ENCODE measurements at regions not wholly inside any gene's neighbourhood (a gene's known extent, or its start where the extent isn't known, plus 50 kb on each side); places are given as distances from the start of the nearest gene placed in this dataset.
"Not testable (repeated sequence)": the region's sequence is repeated elsewhere in the genome, so short reads cannot be mapped to it uniquely, and the experiment has no call there.

DNA sequence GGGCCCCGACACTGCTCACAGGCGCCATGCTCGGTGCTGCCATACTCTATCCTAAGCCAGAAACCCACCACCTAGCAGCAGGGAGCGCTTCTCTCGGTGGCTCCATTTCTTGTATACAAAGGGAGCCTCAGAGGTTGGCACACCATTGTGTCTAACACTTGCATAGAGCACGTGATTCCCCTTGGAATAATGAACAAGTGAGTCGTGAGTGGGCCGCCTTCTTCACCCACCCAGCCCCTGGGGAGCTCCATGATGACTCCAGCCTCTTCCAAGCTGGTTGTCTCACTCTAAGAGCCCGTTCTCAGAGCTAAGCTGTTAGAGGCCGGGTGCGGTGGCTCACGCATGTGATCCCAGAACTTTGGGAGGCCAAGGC is 82.3 kb upstream of the ZNF469 start:
- no peak for DNase-seq (ENCODE audit: low spot score)

- no peak for DNase-seq (ENCODE audit: low spot score)
Measured at GRCh38 chr16:88301431-88301830, 81.3 kb upstream of the ZNF469 start.

DNA sequence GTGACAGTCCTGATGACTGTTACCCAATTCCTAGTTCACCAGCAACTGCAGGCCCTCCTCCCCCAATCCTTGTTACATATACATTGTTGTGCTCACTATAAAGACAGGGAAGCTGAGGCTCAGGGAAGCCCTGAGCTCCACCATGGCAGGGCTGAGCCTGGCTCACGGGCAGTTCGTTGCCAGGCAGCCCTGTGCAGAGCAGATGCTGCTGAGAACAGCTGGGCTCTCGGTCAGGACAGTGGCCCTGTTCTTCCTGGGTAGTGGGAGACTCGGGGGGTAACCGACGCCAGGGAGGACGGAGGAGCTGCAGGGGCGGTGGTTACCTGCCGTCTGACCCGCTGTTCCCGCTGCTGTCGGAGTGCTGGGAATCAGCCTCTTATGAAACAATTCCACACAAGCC is 80.9 kb upstream of the ZNF469 start:
- no peak for DNase-seq (ENCODE audit: low spot score)

GRCh38 chr16:88302666-88303065 is 80.1 kb upstream of the ZNF469 start:
- DNase-seq (ENCODE audit: low spot score) = no peak

DNA sequence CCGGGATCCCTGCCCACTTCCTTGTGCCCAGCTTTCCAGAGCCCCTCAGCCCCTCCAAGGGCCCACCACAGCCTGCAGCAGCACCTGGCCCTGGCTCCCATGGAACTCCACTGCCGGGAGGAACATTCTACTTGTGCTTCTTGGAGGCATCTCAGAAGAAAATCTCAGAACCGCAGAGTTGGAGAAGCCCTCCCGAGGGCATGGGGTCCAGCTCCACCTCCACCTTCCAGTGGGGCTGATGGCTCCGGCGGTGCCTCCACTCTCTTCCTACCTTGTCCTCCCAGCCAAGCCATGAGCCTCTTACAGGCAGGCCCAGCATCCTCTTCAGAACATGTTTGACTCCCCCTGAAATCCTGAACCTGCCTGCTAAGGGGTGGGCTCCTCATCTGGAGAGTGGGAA is 79.4 kb upstream of the ZNF469 start:
- no peak for DNase-seq (ENCODE audit: low spot score)

- DNase-seq (ENCODE audit: low spot score) = peak; percentile 91
Measured at GRCh38 chr16:88303890-88304819, 78.6 kb upstream of the ZNF469 start.

- no peak for DNase-seq (ENCODE audit: low spot score)
Measured at GRCh38 chr16:88305176-88305575, 77.6 kb upstream of the ZNF469 start.

DNA sequence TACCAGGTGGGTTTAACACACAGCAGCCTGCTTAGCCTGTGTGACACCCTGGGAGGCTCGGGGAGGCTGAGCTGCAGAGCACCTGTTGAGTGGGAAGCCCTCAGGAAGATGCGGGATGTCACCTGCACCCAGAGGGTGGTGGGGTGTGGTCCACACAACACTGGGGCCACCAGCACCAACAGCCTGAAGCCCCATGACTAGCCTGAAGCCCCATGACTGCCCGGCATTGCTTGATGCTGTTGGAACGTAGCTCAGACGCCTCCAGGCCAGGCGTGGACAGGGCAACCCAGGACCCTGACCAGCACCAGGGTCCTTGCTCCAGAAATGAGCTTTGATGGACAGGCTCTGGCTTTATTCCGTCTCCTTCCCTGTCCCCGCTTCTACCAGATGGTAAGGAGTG is 76.3 kb upstream of the ZNF469 start:
- DNase-seq (ENCODE audit: low spot score) = no peak

DNA sequence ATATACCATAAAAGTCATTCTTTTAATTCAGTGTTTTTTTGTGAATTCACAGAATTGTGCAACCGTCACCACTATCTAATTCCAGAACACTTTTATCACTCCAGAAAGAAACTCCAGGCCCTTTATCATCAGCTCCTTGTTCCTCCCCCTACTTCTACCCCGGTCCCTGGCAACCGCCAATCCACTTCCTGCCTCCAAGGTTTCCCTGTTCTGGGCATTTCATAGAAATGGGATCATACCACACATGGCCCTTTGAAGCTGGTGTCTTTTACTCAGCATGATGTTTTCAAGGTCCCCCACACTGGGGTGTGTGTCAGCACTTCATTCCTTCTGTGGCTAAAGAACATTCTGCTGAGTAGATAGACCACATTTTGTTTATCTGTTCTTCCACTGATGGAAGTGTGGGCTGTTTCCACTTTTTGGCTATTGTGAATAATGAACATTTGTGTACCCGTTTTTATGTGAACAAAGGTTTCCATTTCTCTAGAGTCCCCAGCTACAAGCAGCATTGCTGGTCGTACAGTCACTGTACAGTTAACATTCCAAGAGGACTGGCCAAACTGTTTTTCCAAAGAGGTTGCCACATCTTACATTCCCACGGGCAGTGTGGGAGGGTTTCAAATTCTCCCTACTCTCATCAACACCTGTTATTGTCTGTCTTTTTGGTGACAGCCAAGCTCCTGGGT is 75.8 kb upstream of the ZNF469 start:
- peak; percentile 94 for DNase-seq (ENCODE audit: low spot score)

DNA sequence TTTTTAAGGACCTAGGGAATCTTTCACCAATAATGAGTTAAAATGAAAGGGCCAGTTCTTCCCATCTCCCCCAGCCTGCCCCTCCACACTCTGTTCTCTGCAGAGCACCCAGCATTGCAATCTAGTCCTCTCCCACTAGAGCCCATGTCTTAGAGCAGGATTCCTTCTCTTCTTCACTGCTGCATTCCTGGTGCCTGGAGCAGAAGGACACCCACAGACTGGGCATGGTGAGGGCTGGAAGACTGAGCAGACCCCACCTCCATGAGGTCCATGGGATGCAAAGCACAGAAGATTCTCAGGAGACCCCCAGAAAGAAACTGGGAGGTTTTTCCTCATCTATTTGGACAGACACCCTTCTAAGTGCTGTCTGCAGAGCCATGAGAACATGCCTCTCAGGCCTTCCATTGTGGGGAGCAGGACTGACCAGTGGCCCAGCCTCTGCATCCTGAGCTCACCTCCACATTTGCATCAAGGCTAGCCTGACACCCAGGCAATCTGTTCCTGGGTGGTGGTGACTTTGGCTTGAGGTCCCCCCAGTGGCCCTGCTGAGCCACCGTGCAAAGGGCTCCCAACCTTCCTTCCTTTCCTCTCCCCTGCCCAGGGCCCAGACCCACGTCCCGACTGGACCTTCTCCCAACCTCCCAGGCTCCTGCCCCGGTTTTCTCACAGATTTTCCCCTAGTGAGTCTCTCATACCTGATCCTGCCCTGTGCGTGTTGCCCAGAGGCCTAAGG is 74.2 kb upstream of the ZNF469 start:
- no peak for DNase-seq (ENCODE audit: low spot score)

DNA sequence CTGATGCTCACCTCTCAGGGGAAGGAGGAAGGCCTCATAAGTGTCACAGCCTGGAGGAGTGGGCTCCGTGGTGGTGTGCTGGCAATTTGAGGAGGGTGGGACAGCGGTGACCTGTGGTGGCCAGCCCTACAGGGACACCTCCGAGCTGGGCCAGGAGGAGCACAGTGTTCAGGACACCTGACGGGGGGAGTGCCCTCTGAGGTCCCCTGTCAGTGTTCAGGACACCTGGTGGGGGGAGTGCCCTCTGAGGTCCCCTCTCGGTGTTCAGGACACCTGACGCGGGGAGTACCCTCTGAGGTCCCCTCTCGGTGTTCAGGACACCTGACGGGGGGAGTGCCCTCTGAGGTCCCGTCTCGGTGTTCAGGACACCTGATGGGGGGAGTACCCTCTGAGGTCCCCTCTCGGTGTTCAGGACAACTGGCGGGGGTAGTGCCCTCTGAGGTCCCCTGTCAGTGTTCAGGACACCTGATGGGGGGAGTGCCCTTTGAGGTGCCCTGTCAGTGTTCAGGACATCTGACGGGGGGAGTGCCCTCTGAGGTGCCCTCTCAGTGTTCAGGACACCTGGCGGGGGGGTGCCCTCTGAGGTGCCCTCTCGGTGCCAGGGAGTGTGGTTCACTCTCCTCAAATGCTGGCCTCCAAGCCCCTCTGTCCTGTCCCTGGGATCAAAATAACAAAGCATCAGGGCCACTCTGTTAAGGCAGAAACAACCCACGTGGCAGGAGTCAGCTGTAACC is 73.4 kb upstream of the ZNF469 start:
- no peak for DNase-seq (ENCODE audit: low spot score)

- DNase-seq (ENCODE audit: low spot score) = no peak
Measured at GRCh38 chr16:88309908-88310265, 72.9 kb upstream of the ZNF469 start.

DNA sequence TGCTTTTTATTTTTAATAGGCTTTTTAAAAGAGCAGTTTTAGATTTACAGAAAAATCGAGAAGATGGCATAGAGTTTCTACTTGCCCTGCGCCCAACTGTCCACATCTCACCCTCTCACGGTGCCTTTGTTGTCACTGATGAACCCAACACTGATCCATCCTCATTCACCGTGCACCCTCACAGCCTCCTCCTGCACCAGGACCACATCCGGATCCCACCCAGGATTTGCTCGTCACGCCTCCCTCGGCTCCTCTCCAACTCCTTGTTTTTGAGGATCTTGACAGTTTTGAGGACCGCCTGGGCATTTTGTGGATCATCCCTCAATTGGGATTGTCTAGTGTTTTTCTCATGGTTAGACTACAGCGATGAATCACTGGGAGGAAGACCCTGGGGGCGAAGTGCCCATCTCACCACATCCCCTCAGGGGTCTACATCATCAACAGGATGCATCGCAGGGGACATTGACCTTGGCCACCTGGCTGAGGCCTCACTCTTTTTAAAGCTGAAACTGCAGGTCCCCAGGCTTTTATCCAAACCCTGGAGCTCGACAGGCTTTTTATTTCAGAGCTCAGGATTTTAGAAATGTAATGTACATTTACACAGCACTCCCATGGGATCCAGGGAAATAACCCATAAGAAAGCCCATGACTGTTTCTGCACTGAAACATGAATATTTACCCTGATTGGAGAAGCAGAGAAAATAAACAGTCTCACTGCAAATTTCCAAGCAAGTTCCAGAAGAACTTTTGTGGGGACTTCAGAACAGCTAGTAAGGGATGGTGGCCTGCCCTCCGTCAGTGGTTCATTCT is 71.8 kb upstream of the ZNF469 start:
- DNase-seq (ENCODE audit: low spot score) = no peak

GRCh38 chr16:88311860-88312259 is 70.9 kb upstream of the ZNF469 start:
- DNase-seq (ENCODE audit: low spot score) = not testable (repeated sequence)

DNA sequence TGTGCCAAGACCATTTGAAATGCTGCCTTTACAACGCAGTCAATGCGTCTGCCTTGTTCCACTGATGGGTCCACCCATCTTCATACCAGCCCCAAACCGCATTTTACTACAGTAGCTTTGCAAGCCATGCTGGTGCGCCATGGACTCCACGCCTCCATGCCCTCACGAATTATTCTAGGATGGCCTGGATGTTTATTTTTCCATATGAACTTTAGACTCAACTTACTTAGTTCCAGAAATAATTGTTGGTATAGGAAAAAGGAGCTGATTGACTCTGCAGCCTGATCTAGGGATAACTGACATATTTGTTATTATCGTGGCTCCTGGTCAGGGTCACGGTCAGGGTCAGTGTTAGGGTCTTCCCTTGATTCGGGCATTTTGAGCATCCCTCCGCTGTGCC is 70.0 kb upstream of the ZNF469 start:
- no peak for DNase-seq (ENCODE audit: low spot score)

GRCh38 chr16:88314991-88315542 is 67.7 kb upstream of the ZNF469 start:
- no peak for DNase-seq (ENCODE audit: low spot score)

DNA sequence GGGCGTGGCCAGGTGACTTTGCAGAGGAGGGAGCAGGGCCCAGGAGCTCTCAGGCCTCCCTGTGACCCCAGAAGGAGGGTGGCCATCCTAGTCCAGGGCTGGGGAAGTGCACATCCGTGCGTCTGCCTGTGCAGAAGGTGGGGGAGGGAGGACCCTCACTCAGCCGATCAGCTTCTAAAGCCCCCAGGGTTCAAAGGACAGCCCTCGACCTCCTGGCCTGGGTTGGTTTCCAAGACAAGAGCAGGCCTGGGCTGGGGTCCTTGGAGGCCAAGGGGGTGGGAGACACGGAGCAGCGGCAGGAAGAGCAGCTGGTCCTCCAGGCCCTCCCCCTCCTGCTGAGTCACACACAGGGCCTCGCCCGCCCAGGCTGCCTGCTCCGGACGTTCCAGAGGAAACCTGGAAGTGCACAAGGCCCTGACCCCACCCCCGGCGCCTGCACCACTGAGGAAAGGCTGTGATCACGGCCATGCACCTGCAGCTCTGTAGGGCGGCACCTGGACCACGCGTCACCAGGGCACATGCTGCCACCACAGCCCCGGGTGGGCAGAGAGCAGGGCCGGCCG is 67.1 kb upstream of the ZNF469 start:
- DNase-seq (ENCODE audit: low spot score) = peak; percentile 75

DNA sequence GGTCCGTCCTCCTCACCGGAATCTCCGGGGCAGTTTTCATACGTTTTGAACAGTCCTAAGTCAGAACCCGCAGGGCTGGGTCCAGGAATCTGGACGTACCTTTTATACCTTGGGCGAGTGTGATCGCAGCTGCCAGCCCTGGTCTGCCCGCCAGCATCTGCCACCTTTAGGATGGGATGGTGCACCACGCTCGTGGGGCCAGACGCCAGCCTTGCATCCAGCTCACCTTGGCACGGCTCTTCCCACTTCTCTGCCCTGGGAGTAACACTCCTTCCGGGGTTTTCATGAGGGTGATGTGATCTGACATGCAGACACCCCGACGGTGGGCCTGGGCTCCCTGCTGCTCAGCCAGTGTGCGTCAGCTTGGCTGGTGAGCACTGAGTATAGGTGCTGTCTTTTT is 66.6 kb upstream of the ZNF469 start:
- DNase-seq (ENCODE audit: low spot score) = no peak

GRCh38 chr16:88316941-88317612 is 65.7 kb upstream of the ZNF469 start:
- no peak for DNase-seq (ENCODE audit: low spot score)

- peak; percentile 81 for DNase-seq (ENCODE audit: low spot score)
Measured at GRCh38 chr16:88317613-88317965, 65.2 kb upstream of the ZNF469 start.
